Calu3 (cell line): ENCODE measurements at regions not wholly inside any gene's neighbourhood (a gene's known extent, or its start where the extent isn't known, plus 50 kb on each side); places are given as distances from the start of the nearest gene placed in this dataset.

Source experiments
- BruUV-seq: library from RNA; stranded (reverse); fragments of 400-500 nt; replicated peaks from 2 replicates; lab custom pipeline; 2021; lab: Mats Ljungman, UMichigan
- CTCF ChIA-PET: fragments of 300-600 bp; sonication (Branson Sonifier 250); formaldehyde crosslinking; loops from one replicate; lab custom pipeline; 2022; ENCODE audit warnings: antibody characterized with exemption; lab: Charles Lee
- DNase-seq: peaks from one replicate; pipeline ENCODE4 v3.0.0; 2022
- H3K27ac Mint-ChIP-seq: one replicate; pipeline ENCODE4 v1.8.0; 2022; ENCODE audit warnings: mixed read lengths; ENCODE audit not compliant: unreplicated experiment
- H3K27me3 Mint-ChIP-seq: one replicate; pipeline ENCODE4 v1.8.0; 2022; ENCODE audit warnings: mixed read lengths; ENCODE audit not compliant: unreplicated experiment
- H3K36me3 Mint-ChIP-seq: one replicate; pipeline ENCODE4 v1.8.0; 2022; ENCODE audit warnings: mild to moderate bottlenecking, moderate library complexity, mixed read lengths; ENCODE audit not compliant: insufficient read depth, unreplicated experiment
- H3K4me1 Mint-ChIP-seq: one replicate; pipeline ENCODE4 v1.8.0; 2022; ENCODE audit warnings: mild to moderate bottlenecking, low read depth, mixed read lengths; ENCODE audit not compliant: unreplicated experiment
- H3K4me3 Mint-ChIP-seq: one replicate; pipeline ENCODE4 v1.8.0; 2022; ENCODE audit warnings: mild to moderate bottlenecking, low read depth, moderate library complexity, mixed read lengths; ENCODE audit not compliant: unreplicated experiment
- H3K9me3 Mint-ChIP-seq: one replicate; pipeline ENCODE4 v1.8.0; 2022; ENCODE audit warnings: low read depth, mixed read lengths; ENCODE audit not compliant: unreplicated experiment
- intact Hi-C: fragments of 100-400 bp; cut with micrococcal nuclease; formaldehyde crosslinking; loops from one replicate; pipeline ENCODE4 v1.10.0; 2022; ENCODE audit not compliant: unreplicated experiment
- TF ChIP-seq, protein P1 (sequence below): fragments of 200-600 bp; IDR thresholded peaks from one replicate; pipeline ENCODE4 v1.8.0; 2022; ENCODE audit warnings: antibody characterized with exemption; ENCODE audit not compliant: unreplicated experiment

DNA sequence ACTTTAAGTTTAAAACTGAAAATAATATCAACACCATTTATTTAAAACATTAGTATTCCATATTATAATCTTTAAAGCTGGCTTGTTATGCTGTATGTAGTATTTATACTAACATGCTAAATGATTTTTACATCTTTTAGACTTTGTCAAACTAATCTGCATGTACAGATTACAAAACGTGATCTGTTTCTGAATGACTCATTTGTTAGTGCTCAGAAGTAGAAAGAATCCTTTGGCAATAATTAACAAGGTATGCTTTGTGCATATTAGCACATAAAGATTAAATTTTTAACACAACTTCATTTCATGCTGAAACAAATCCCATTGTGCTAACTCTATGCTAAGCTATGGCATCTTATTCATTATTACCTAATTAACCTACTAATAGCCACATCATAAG, 242.4 kb downstream of the BARHL2 start:
- BruUV-seq: no TSS peak
- H3K27me3 Mint-ChIP-seq: no peaks in the 10 kb centered on the region
- H3K27ac Mint-ChIP-seq: no peak overlapping the region
- no peaks in the 10 kb centered on the region for H3K4me1 Mint-ChIP-seq
- intact Hi-C loops: no loop called here
- H3K9me3 Mint-ChIP-seq: no peaks in the 10 kb centered on the region
- no peak for DNase-seq
- TF ChIP-seq, protein P1, sequence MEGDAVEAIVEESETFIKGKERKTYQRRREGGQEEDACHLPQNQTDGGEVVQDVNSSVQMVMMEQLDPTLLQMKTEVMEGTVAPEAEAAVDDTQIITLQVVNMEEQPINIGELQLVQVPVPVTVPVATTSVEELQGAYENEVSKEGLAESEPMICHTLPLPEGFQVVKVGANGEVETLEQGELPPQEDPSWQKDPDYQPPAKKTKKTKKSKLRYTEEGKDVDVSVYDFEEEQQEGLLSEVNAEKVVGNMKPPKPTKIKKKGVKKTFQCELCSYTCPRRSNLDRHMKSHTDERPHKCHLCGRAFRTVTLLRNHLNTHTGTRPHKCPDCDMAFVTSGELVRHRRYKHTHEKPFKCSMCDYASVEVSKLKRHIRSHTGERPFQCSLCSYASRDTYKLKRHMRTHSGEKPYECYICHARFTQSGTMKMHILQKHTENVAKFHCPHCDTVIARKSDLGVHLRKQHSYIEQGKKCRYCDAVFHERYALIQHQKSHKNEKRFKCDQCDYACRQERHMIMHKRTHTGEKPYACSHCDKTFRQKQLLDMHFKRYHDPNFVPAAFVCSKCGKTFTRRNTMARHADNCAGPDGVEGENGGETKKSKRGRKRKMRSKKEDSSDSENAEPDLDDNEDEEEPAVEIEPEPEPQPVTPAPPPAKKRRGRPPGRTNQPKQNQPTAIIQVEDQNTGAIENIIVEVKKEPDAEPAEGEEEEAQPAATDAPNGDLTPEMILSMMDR: no peak
- CTCF ChIA-PET: no interaction called here
- no peak overlapping the region for H3K4me3 Mint-ChIP-seq
- H3K36me3 Mint-ChIP-seq: no peaks in the 10 kb centered on the region

DNA sequence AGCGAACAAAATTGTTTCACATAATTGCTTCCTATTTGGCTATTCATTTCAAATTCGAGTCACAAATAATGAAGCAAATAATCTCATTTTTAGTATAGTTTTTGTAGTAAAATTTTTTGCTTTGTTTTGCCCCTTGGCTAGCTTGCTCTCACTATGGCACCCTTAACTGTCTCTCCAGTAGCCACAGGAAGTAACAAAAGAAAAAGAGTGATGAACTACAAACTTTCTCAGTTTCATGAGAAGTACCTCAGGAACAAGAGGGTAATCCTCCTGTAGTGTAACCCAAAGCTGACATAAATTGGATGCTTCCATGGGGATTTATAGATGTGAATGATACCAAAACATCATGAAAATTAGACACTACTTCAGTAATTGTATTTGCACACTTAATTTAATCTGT, 242.9 kb downstream of the BARHL2 start:
- Mint-ChIP-seq H3K4me1 (no peaks in the 10 kb centered on the region), H3K9me3 (no peaks in the 10 kb centered on the region), H3K27me3 (no peaks in the 10 kb centered on the region), H3K4me3 (no peak overlapping the region), H3K27ac (no peak overlapping the region), H3K36me3 (no peaks in the 10 kb centered on the region)
- DNase-seq: no peak
- CTCF ChIA-PET: no interaction called here
- TF ChIP-seq, protein P1: no peak
- no TSS peak for BruUV-seq
- intact Hi-C loops: no loop called here

DNA sequence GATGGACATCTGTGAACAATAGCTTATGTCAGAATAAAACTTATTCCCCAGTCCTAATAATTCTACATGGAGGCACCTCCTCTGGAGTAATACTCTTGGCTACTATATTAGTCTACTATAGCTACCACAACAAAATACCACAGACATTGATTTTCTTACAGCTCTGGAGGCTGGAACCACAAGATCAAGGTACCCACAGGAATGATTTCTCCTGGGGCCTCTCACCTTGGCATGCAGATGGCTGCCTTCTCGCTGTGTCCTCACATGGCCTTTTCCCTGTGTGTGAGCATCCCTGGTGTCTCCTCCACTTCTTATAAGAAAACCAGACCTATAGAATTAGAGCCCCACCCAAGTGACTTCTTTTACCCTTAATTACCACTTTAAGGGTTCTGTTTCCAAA, 244.3 kb downstream of the BARHL2 start:
- Mint-ChIP-seq H3K27ac (no peak overlapping the region), H3K4me1 (no peaks in the 10 kb centered on the region), H3K4me3 (no peak overlapping the region), H3K9me3 (no peaks in the 10 kb centered on the region), H3K27me3 (no peaks in the 10 kb centered on the region), H3K36me3 (no peaks in the 10 kb centered on the region)
- BruUV-seq: no TSS peak
- intact Hi-C loops: no loop called here
- CTCF ChIA-PET: no interaction called here
- TF ChIP-seq, protein P1: no peak
- DNase-seq: no peak

DNA sequence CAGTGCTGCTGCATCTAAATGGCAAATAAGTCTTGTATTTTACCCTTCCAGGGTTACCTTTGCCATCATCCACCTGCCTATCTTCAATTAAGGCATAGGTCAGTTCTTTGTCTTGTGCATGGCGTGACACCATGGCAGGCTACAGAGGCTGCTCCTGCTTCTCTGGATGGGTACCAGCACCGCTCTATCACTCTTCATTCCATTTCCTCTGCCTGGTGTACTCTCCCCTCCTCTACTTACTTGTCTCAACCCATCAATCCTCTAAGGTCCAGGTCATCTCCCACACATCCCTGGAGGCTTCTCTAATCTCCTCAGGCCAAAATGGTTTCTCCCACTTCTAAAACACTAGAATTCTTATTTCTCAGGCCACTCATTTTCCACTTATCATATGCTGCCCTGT, 257.5 kb downstream of the BARHL2 start:
- Mint-ChIP-seq H3K27me3 (peaks cover 28% of the 10 kb centered on the region), H3K9me3 (no peaks in the 10 kb centered on the region), H3K4me1 (no peaks in the 10 kb centered on the region), H3K36me3 (no peaks in the 10 kb centered on the region), H3K27ac (no peak overlapping the region), H3K4me3 (no peak overlapping the region)
- intact Hi-C loops: no loop called here
- no TSS peak for BruUV-seq
- CTCF ChIA-PET: interaction anchor here (0.7 kb wide), 1 partner anchor 283 kb away, joined by 5 read pairs; no protein-coding TSS in a partner anchor
- no peak for DNase-seq
- TF ChIP-seq, protein P1: no peak
